ENCODE measurements at regions not wholly inside any gene's neighbourhood (a gene's known extent, or its start where the extent isn't known, plus 50 kb on each side); places are given as distances from the start of the nearest gene placed in this dataset.

DNA sequence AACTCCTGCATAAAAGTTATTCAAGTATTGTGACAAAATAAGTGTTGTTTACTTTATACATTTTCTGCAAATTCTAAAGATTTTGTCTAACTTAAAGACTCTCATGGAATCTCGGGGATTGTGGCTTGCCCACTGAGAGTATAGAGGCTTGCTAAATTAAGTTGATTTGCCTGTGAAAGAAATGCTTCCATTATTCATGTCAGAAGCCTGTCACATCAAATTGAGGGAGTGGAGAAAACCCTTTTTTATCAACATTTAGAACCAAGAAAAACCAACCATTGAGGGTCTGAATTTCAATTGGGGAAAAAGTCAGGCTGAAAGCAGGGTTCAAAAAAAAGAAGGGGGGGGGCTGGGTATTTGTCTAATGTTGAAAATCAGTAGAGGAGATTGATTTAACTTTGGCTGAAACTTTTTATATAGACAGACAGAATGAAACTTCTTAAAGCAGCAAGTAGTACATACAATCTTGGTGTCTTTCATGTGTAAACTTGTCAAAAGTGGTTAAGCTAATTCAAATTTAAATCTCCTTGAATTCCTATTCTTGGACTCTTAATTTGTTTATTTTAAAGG, 144.8 kb upstream of the CXorf66 start:
- TF ChIP-seq EGR1 (IDR thresholded peaks at IDR 0.05; ENCODE audit: low read depth), result no peak
- TF ChIP-seq CEBPB (IDR thresholded peaks at IDR 0.05; ENCODE audit: low read depth), result no peak
- no peak for TF ChIP-seq EZH2 (IDR thresholded peaks at IDR 0.05)
- TF ChIP-seq ELF1 (IDR thresholded peaks at IDR 0.05; ENCODE audit: borderline replicate concordance, low read depth), result no peak
- no peak for TF ChIP-seq CTCF (IDR thresholded peaks at IDR 0.05 in 2 of 3, conservative IDR thresholded peaks at IDR 0.05 in 1 of 3; ENCODE audit: borderline replicate concordance in 1 of 3, insufficient read depth in 1 of 3, low read depth in 2 of 3, low read length in 2 of 3)
- TF ChIP-seq ZFX (IDR thresholded peaks at IDR 0.05), result no peak
- no peak for TF ChIP-seq EZH2phosphoT487 (IDR thresholded peaks at IDR 0.05; ENCODE audit: borderline replicate concordance)
- TF ChIP-seq, protein P1, sequence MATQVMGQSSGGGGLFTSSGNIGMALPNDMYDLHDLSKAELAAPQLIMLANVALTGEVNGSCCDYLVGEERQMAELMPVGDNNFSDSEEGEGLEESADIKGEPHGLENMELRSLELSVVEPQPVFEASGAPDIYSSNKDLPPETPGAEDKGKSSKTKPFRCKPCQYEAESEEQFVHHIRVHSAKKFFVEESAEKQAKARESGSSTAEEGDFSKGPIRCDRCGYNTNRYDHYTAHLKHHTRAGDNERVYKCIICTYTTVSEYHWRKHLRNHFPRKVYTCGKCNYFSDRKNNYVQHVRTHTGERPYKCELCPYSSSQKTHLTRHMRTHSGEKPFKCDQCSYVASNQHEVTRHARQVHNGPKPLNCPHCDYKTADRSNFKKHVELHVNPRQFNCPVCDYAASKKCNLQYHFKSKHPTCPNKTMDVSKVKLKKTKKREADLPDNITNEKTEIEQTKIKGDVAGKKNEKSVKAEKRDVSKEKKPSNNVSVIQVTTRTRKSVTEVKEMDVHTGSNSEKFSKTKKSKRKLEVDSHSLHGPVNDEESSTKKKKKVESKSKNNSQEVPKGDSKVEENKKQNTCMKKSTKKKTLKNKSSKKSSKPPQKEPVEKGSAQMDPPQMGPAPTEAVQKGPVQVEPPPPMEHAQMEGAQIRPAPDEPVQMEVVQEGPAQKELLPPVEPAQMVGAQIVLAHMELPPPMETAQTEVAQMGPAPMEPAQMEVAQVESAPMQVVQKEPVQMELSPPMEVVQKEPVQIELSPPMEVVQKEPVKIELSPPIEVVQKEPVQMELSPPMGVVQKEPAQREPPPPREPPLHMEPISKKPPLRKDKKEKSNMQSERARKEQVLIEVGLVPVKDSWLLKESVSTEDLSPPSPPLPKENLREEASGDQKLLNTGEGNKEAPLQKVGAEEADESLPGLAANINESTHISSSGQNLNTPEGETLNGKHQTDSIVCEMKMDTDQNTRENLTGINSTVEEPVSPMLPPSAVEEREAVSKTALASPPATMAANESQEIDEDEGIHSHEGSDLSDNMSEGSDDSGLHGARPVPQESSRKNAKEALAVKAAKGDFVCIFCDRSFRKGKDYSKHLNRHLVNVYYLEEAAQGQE (IDR thresholded peaks at IDR 0.05; ENCODE audit: low read depth), result no peak

Data from HCT116 (cell line).